Stimulated activated naive CD4-positive, alpha-beta T cell (primary cell): ENCODE measurements at regions not wholly inside any gene's neighbourhood (a gene's known extent, or its start where the extent isn't known, plus 50 kb on each side); places are given as distances from the start of the nearest gene placed in this dataset.

Source experiments
- DNase-seq, 6 experiments: peaks; one replicate each; lab custom pipeline; 2025; lab: John Stamatoyannopoulos, UW

DNA sequence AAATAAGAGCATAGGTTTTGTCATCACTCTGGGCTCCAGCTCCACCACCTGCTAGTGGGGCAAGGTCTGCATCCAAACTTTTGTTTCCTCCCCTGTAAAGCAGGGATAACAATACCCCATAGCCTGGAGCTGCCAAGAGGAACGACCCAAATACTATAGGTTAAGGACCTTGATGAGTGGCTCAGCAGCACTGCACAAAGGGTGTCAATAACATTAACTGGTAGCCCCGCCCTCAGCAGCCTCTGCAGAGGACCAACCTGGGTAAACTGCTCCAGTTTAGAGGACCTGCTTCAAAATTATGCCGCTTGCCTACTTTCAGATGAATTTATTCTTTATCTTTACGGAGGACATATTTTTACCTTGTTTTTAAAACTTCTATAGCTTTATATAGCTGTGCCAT, 65.8 kb upstream of the RIOK3 start:
- no peak for DNase-seq

- DNase-seq: no peak
These were observed 64.7 kb upstream of the RIOK3 start for GRCh38 chr18:23388357-23388756.

DNA sequence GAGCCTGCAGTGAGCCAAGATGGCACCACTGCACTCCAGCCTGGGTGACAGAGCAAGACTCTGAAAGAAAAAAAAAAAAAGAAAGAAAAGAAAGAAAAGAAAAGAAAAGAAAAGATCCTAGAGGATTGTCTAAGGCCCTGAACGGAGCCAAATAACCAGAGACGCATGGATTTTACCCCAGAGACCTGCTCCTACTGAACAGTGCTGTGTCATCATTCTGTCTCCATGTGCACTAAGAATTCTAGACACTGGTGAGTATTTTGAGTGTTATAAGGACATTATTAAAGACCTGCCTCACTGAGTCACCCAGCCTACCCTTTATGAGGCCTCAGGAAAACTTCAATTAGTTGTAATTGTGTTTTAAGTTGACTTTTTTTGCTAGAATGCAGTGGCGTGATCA, 61.9 kb upstream of the RIOK3 start:
- DNase-seq: no peak

- DNase-seq: peak in 3 of 6 experiments; percentile 14 to 41 (median 39)
These were observed 55.2 kb upstream of the RIOK3 start for GRCh38 chr18:23397907-23398306.

DNA sequence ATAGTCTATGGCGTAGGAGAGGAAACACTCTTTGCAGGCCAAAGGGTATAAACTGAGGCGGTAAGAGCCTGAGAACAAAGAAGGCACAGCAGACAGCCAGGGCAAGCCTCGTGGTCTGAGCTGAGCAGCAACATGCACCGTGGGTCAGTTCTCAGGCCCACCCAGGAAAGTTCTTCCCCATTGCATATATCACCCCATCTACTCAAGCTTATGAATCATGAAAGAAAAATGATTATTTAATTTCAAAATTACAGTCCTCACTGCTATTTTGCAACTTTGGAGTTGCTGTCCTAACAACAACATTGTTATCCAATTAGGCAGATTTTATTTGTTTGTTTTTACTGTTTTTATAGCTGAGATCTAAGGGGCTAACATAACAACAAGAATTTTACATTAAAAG, 54.7 kb upstream of the RIOK3 start:
- DNase-seq: no peak

DNA sequence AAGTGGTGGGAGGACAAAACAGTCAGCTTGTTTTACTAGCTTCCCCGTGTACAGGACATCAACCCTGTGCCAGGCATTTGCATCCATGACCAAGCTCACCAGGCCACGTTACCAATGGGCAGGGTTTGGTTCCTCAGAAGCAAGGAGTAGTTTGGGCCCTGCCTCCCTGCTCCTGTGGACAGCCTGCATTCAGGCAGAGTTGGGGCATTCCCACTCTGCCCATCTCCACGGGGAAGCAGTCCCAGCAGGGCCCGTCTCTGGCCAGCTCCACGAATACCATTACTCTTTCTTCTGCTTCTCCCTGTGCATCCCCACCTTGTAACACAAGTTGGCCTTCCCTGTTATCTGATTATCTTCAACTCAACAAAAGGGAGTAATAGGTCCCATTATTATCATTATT, 54.0 kb upstream of the RIOK3 start:
- no peak for DNase-seq

DNA sequence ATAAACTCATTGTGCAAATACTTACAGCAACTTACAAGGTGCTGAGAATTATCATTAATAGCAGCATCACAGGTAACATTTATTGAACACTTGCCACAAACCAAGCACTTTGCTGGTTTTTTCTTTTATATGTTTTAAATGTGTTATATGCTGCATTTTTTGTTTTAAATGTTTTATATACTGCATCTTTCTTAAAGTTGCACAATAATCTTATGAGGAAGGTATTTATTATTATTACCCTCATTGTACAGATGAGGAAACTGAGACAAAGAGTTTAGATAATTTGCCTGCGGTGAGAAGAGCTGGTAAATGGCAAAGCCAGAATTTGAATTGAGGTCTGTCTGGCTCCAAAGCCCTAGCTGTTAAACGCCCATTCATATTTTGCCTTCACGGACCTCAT, 52.2 kb upstream of the RIOK3 start:
- no peak for DNase-seq

DNA sequence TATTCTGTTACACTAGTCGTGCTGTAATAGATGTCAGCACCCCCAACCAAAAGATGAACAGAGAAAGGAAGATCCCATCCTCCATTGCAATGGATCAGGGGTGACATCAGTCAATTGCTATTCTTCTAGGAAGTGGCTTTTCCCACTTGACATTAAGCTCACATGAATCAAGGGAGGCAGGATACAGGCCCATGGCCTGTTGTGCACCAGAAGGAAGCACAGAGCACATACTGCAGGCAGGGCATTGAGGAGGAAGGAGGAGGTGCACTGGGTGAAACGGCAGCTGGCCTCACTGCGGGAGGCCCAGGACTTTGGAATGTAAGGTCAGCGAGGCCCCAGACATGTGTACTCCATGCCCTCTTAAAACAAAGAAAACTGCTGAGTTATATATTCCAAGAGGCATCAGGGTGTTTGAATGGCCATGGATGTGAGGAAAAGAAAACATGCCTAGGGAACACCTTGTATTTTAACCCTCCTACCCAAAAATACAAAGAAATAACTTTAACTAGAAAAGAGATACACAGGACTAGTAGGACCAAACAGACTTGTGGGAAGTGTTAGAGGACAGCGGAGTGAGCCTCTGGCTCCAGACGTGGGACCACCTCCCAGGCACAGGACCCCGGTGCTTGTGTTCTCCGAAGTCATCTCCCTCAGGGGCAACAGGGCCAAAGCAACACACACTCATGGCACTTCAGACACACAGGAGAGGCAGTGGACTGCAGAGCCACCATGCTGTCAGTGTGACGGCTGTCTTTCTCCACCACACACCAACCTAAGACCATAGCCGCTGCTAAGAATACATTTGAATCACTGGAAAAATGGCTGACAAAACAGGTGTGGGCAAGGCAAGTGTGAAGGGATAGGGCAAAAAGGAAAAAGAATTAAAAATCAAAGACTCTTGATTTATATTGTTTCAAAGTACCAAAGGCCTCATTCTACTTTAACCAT, 51.4 kb upstream of the RIOK3 start:
- DNase-seq: no peak
